ENCODE measurements at regions not wholly inside any gene's neighbourhood (a gene's known extent, or its start where the extent isn't known, plus 50 kb on each side); places are given as distances from the start of the nearest gene placed in this dataset.

DNA sequence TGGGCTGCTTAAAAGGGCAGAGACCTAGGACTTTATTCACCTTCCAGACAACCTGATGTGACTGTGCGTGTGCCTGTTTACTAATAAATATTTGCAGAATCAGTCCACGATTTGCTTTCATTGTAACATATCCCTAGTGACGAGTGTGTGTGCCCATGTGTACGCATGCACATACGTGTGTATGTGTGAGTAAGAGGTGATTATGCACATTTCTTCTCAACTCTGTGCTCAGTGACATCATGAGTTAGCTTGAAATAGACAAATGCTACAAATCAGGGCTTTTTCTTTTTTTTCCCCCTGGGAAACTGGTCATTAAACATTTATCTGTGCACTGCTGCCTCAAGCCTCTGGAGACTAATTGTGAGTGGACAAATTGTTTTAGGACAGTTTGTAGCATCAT is 242.6 kb upstream of the SOX4 start:
- peaks cover 7% of the 10 kb centered on the region for H3K4me1 ChIP-seq (ENCODE audit: control insufficient read depth, insufficient read depth, low read length, unreplicated experiment)
- H3K27me3 ChIP-seq (ENCODE audit: insufficient read depth, low read length), result no peaks in the 10 kb centered on the region
- no peaks in the 10 kb centered on the region for H3K36me3 ChIP-seq (ENCODE audit: insufficient read depth, low read length)
- H3K79me2 ChIP-seq (ENCODE audit: control insufficient read depth, insufficient read depth, low read length, unreplicated experiment), result no peaks in the 10 kb centered on the region
- H3K27ac ChIP-seq (ENCODE audit: low read depth, low read length), result no peak overlapping the region
- no peak overlapping the region for H2AFZ ChIP-seq (ENCODE audit: low read length, unreplicated experiment)
- H3K4me3 ChIP-seq (ENCODE audit: low read depth, low read length), result no peak overlapping the region

GRCh38 chr6:21352131-21352530 is 241.4 kb upstream of the SOX4 start:
- H3K27ac ChIP-seq (ENCODE audit: low read depth, low read length), result no peak overlapping the region
- H3K4me1 ChIP-seq (ENCODE audit: control insufficient read depth, insufficient read depth, low read length, unreplicated experiment), result peaks cover 7% of the 10 kb centered on the region
- no peaks in the 10 kb centered on the region for H3K27me3 ChIP-seq (ENCODE audit: insufficient read depth, low read length)
- no peaks in the 10 kb centered on the region for H3K79me2 ChIP-seq (ENCODE audit: control insufficient read depth, insufficient read depth, low read length, unreplicated experiment)
- no peak overlapping the region for H3K4me3 ChIP-seq (ENCODE audit: low read depth, low read length)
- H3K36me3 ChIP-seq (ENCODE audit: insufficient read depth, low read length), result no peaks in the 10 kb centered on the region
- H2AFZ ChIP-seq (ENCODE audit: low read length, unreplicated experiment), result no peak overlapping the region

GRCh38 chr6:21354805-21355238 is 238.7 kb upstream of the SOX4 start:
- Histone ChIP-seq H3K4me1 (ENCODE audit: control insufficient read depth, insufficient read depth, low read length, unreplicated experiment) (no peaks in the 10 kb centered on the region), H3K79me2 (ENCODE audit: control insufficient read depth, insufficient read depth, low read length, unreplicated experiment) (no peaks in the 10 kb centered on the region), H2AFZ (ENCODE audit: low read length, unreplicated experiment) (no peak overlapping the region), H3K27me3 (ENCODE audit: insufficient read depth, low read length) (no peaks in the 10 kb centered on the region), H3K4me3 (ENCODE audit: low read depth, low read length) (no peak overlapping the region), H3K36me3 (ENCODE audit: insufficient read depth, low read length) (no peaks in the 10 kb centered on the region), H3K27ac (ENCODE audit: low read depth, low read length) (no peak overlapping the region)

DNA sequence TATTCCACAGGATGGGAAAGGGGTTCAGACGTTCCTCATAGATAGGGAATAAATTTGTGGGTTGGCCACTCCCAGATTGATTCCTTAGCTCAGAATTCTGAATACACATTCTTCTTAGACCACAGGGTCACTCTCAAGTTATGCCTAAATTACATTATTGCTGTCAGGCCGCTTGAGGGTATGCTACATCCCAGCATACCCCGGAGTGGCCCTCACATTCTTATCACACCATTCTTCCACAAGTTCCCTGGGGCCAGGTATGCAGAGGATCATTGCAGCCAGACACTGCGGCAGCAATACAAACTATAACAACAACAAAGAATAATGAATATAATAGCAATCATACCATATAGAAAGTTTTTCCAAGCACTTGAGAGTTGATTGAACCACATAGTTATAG is 237.9 kb upstream of the SOX4 start:
- H3K36me3 ChIP-seq (ENCODE audit: insufficient read depth, low read length), result no peaks in the 10 kb centered on the region
- no peaks in the 10 kb centered on the region for H3K27me3 ChIP-seq (ENCODE audit: insufficient read depth, low read length)
- no peak overlapping the region for H3K27ac ChIP-seq (ENCODE audit: low read depth, low read length)
- no peaks in the 10 kb centered on the region for H3K79me2 ChIP-seq (ENCODE audit: control insufficient read depth, insufficient read depth, low read length, unreplicated experiment)
- no peaks in the 10 kb centered on the region for H3K4me1 ChIP-seq (ENCODE audit: control insufficient read depth, insufficient read depth, low read length, unreplicated experiment)
- H2AFZ ChIP-seq (ENCODE audit: low read length, unreplicated experiment), result no peak overlapping the region
- H3K4me3 ChIP-seq (ENCODE audit: low read depth, low read length), result no peak overlapping the region

DNA sequence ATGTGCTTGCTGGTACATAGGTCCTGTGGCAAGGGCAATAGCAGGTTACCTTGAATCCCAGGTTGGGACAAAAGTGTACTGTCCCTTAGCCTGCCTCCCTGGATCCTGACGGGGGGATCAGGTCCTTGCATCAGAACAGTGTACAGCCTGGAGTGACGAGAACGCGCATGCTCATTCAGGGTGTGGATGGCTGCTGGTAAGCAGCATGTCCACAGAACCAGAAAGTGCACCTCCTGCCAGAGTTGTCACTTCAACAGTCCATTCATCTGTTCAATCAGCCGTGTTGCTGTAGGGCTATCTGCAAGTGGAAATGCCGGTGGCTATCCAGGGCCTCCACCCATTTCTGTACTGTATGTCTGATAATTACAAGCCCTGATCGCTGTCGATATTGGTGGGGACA is 236.3 kb upstream of the SOX4 start:
- no peaks in the 10 kb centered on the region for H3K36me3 ChIP-seq (ENCODE audit: insufficient read depth, low read length)
- H3K79me2 ChIP-seq (ENCODE audit: control insufficient read depth, insufficient read depth, low read length, unreplicated experiment), result no peaks in the 10 kb centered on the region
- no peak overlapping the region for H3K27ac ChIP-seq (ENCODE audit: low read depth, low read length)
- no peak overlapping the region for H2AFZ ChIP-seq (ENCODE audit: low read length, unreplicated experiment)
- no peaks in the 10 kb centered on the region for H3K4me1 ChIP-seq (ENCODE audit: control insufficient read depth, insufficient read depth, low read length, unreplicated experiment)
- no peaks in the 10 kb centered on the region for H3K27me3 ChIP-seq (ENCODE audit: insufficient read depth, low read length)
- H3K4me3 ChIP-seq (ENCODE audit: low read depth, low read length), result no peak overlapping the region

- Histone ChIP-seq H3K79me2 (ENCODE audit: control insufficient read depth, insufficient read depth, low read length, unreplicated experiment) (no peaks in the 10 kb centered on the region), H3K4me1 (ENCODE audit: control insufficient read depth, insufficient read depth, low read length, unreplicated experiment) (no peaks in the 10 kb centered on the region), H3K27ac (ENCODE audit: low read depth, low read length) (no peak overlapping the region), H3K4me3 (ENCODE audit: low read depth, low read length) (no peak overlapping the region), H2AFZ (ENCODE audit: low read length, unreplicated experiment) (no peak overlapping the region), H3K36me3 (ENCODE audit: insufficient read depth, low read length) (no peaks in the 10 kb centered on the region), H3K27me3 (ENCODE audit: insufficient read depth, low read length) (no peaks in the 10 kb centered on the region)
These were observed 233.6 kb upstream of the SOX4 start for GRCh38 chr6:21359926-21360325.

- no peaks in the 10 kb centered on the region for H3K36me3 ChIP-seq (ENCODE audit: insufficient read depth, low read length)
- no peaks in the 10 kb centered on the region for H3K27me3 ChIP-seq (ENCODE audit: insufficient read depth, low read length)
- H3K79me2 ChIP-seq (ENCODE audit: control insufficient read depth, insufficient read depth, low read length, unreplicated experiment), result no peaks in the 10 kb centered on the region
- H3K27ac ChIP-seq (ENCODE audit: low read depth, low read length), result no peak overlapping the region
- H2AFZ ChIP-seq (ENCODE audit: low read length, unreplicated experiment), result no peak overlapping the region
- no peak overlapping the region for H3K4me3 ChIP-seq (ENCODE audit: low read depth, low read length)
- H3K4me1 ChIP-seq (ENCODE audit: control insufficient read depth, insufficient read depth, low read length, unreplicated experiment), result no peaks in the 10 kb centered on the region
These were observed 233.2 kb upstream of the SOX4 start for GRCh38 chr6:21360336-21360735.

DNA sequence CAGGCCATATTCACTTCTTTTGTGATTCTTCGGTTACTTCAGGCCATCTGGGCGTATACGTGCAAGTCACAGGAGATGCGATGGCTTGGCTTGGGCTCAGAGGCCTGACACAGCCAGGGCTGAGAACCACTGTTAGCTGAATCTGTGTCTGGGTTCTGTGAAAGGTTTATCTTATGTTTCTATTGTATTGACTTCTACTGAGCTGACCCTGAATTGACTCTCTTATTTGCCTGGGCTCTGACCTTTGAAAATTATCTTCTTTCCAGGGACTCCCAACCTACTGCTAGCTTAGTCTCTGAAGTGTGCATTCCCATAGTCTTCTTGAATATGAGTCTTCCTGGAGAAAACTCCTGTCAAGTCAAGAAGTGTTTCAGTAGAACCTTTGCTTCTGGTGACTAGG is 226.4 kb upstream of the SOX4 start:
- H3K36me3 ChIP-seq (ENCODE audit: insufficient read depth, low read length), result no peaks in the 10 kb centered on the region
- no peak overlapping the region for H2AFZ ChIP-seq (ENCODE audit: low read length, unreplicated experiment)
- no peak overlapping the region for H3K27ac ChIP-seq (ENCODE audit: low read depth, low read length)
- H3K27me3 ChIP-seq (ENCODE audit: insufficient read depth, low read length), result no peaks in the 10 kb centered on the region
- no peak overlapping the region for H3K4me3 ChIP-seq (ENCODE audit: low read depth, low read length)
- no peaks in the 10 kb centered on the region for H3K4me1 ChIP-seq (ENCODE audit: control insufficient read depth, insufficient read depth, low read length, unreplicated experiment)
- H3K79me2 ChIP-seq (ENCODE audit: control insufficient read depth, insufficient read depth, low read length, unreplicated experiment), result no peaks in the 10 kb centered on the region

DNA sequence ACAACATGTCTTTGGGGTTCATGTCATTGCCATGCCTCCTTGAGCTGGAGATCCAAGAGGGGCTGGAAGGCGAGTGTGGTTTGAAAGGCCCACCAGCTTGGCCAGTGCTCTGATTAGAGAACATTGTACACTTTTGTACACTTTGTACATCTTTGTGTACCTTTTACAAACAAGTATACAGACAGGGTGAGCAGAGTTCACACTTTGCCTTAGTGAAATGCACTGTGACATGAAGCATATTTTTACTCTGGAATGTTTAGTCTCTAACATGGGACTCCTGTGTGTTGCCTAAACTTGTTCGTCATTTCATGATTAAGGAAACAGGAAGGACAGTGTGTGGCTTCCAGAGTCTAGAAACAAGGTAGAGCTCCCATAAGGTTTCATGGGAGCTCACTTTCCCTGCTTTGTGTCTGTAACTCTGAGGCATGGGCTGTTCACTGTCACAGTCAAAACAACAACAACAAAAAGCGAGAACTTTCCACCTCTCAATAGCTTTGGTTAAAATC is 225.8 kb upstream of the SOX4 start:
- Histone ChIP-seq H3K4me3 (ENCODE audit: low read depth, low read length) (no peak overlapping the region), H3K79me2 (ENCODE audit: control insufficient read depth, insufficient read depth, low read length, unreplicated experiment) (no peaks in the 10 kb centered on the region), H2AFZ (ENCODE audit: low read length, unreplicated experiment) (no peak overlapping the region), H3K27me3 (ENCODE audit: insufficient read depth, low read length) (no peaks in the 10 kb centered on the region), H3K36me3 (ENCODE audit: insufficient read depth, low read length) (no peaks in the 10 kb centered on the region), H3K27ac (ENCODE audit: low read depth, low read length) (no peak overlapping the region), H3K4me1 (ENCODE audit: control insufficient read depth, insufficient read depth, low read length, unreplicated experiment) (no peaks in the 10 kb centered on the region)

GRCh38 chr6:21371061-21371460 is 222.5 kb upstream of the SOX4 start:
- H3K79me2 ChIP-seq (ENCODE audit: control insufficient read depth, insufficient read depth, low read length, unreplicated experiment), result no peaks in the 10 kb centered on the region
- no peaks in the 10 kb centered on the region for H3K27me3 ChIP-seq (ENCODE audit: insufficient read depth, low read length)
- no peaks in the 10 kb centered on the region for H3K4me1 ChIP-seq (ENCODE audit: control insufficient read depth, insufficient read depth, low read length, unreplicated experiment)
- H3K36me3 ChIP-seq (ENCODE audit: insufficient read depth, low read length), result no peaks in the 10 kb centered on the region
- no peak overlapping the region for H3K27ac ChIP-seq (ENCODE audit: low read depth, low read length)
- H3K4me3 ChIP-seq (ENCODE audit: low read depth, low read length), result no peak overlapping the region
- no peak overlapping the region for H2AFZ ChIP-seq (ENCODE audit: low read length, unreplicated experiment)

DNA sequence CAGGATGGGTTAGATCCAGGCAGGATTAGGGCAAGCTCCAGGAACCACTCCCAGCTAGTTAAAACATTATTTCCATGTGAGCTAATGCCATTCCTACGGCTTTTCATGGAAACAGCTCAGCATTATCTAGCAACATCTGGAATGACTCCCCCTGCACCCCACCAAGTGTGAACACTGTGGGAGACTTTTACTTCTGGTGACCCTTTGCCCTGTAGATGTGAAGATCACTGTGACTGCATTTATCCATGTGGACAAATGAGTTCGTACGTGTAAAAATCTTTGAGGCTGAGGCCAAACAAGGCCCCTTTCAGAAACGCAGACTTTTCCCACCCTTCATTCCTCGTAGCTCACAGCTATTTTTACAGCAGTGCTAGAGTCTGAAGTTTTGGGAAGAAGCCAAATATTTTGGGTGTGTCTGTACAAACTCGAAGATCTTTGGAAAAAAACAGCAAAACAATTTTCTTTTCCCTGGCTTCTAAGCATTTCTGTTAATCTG is 221.8 kb upstream of the SOX4 start:
- Histone ChIP-seq H3K36me3 (ENCODE audit: insufficient read depth, low read length) (no peaks in the 10 kb centered on the region), H3K4me1 (ENCODE audit: control insufficient read depth, insufficient read depth, low read length, unreplicated experiment) (no peaks in the 10 kb centered on the region), H3K79me2 (ENCODE audit: control insufficient read depth, insufficient read depth, low read length, unreplicated experiment) (no peaks in the 10 kb centered on the region), H3K27me3 (ENCODE audit: insufficient read depth, low read length) (no peaks in the 10 kb centered on the region), H2AFZ (ENCODE audit: low read length, unreplicated experiment) (no peak overlapping the region), H3K4me3 (ENCODE audit: low read depth, low read length) (no peak overlapping the region), H3K27ac (ENCODE audit: low read depth, low read length) (no peak overlapping the region)
